Loucy (cell line): ENCODE measurements at regions not wholly inside any gene's neighbourhood (a gene's known extent, or its start where the extent isn't known, plus 50 kb on each side); places are given as distances from the start of the nearest gene placed in this dataset.

Experiments
- H2AFZ ChIP-seq: fragments of 200-600 bp; sonication (generic); 2 replicates; pipeline ENCODE4 v1.6.0; 2016; ENCODE audit warnings: antibody characterized with exemption, mild to moderate bottlenecking, low read length, moderate library complexity
- H3F3A ChIP-seq: fragments of 200-600 bp; 2 replicates; pipeline ENCODE4 v1.6.0; 2016; ENCODE audit warnings: antibody characterized with exemption, low read depth, mild to moderate bottlenecking
- H3K27me3 ChIP-seq: fragments of 200-600 bp; sonication (generic); 2 replicates; pipeline ENCODE4 v1.6.1; 2014; ENCODE audit warnings: low read length, mild to moderate bottlenecking; ENCODE audit not compliant: insufficient read depth, poor library complexity, severe bottlenecking
- H3K36me3 ChIP-seq: fragments of 200-600 bp; sonication (generic); 2 replicates; pipeline ENCODE4 v1.6.1; 2016; ENCODE audit warnings: low read length; ENCODE audit not compliant: insufficient read depth
- H3K4me1 ChIP-seq: fragments of 200-600 bp; sonication (generic); 2 replicates; pipeline ENCODE4 v1.5.1; 2014; ENCODE audit warnings: low read length, mild to moderate bottlenecking; ENCODE audit not compliant: insufficient read depth, poor library complexity, severe bottlenecking
- H3K4me2 ChIP-seq: fragments of 200-600 bp; sonication (generic); 2 replicates; pipeline ENCODE4 v1.6.0; 2014; ENCODE audit warnings: antibody characterized with exemption, low read length, low read depth, mild to moderate bottlenecking; ENCODE audit not compliant: poor library complexity, severe bottlenecking
- H3K4me3 ChIP-seq: fragments of 200-600 bp; sonication (generic); 2 replicates; pipeline ENCODE4 v1.5.1; 2014; ENCODE audit warnings: low read length, mild to moderate bottlenecking, mixed read lengths; ENCODE audit not compliant: poor library complexity, severe bottlenecking
- H3K79me2 ChIP-seq: fragments of 200-600 bp; sonication (generic); 2 replicates; pipeline ENCODE4 v1.6.1; 2014; ENCODE audit warnings: low read length; ENCODE audit not compliant: insufficient read depth
- H3K9ac ChIP-seq: fragments of 200-600 bp; sonication (generic); 2 replicates; pipeline ENCODE4 v1.6.0; 2014; ENCODE audit warnings: mild to moderate bottlenecking, low read depth, low read length, moderate library complexity; ENCODE audit not compliant: poor library complexity, severe bottlenecking
- H3K9me2 ChIP-seq: fragments of 200-600 bp; sonication (generic); replicated peaks from 2 replicates; pipeline ENCODE4 v1.6.1; 2016; ENCODE audit warnings: low read depth, low read length, mixed read lengths
- H3K9me3 ChIP-seq: fragments of 200-600 bp; sonication (generic); 2 replicates; pipeline ENCODE4 v1.6.1; 2014; ENCODE audit warnings: mild to moderate bottlenecking, antibody characterized with exemption, low read length, low read depth; ENCODE audit not compliant: insufficient read depth
- H4K20me1 ChIP-seq: fragments of 200-600 bp; sonication (generic); 2 replicates; pipeline ENCODE4 v1.6.0; 2014; ENCODE audit warnings: antibody characterized with exemption, low read length, mild to moderate bottlenecking; ENCODE audit not compliant: insufficient read depth, poor library complexity, severe bottlenecking
- CTCF ChIP-seq: fragments of 200-600 bp; sonication (generic); conservative IDR thresholded peaks from 2 replicates; pipeline ENCODE4 v1.5.1; 2014; ENCODE audit warnings: mild to moderate bottlenecking, antibody characterized with exemption, low read length
- EZH2phosphoT487 ChIP-seq: fragments of 200-600 bp; IDR thresholded peaks from 2 replicates; pipeline ENCODE4 v1.6.1; 2018; ENCODE audit warnings: antibody characterized with exemption, mild to moderate bottlenecking, moderate library complexity, borderline replicate concordance

DNA sequence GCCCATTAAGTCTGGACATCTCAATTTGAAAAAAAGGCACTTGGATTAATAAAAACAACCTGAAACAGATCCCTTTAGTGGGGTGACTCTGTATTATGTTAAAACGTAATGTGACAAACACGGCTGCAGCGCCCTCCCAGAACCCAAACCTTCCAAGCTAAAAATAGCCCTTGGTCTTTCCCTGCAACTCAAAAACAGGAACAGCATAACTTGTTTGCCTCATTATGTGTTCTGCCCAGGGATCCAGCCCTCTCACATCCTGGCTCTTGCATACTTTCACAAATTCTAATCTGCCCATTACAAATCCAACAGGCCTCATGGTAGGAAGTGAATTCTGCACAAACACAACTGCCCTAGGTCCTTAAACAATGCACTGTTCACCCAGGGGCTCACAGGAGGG lies 94.7 kb upstream of the GADD45A start:
- Histone ChIP-seq H3K9me2 (no peaks in the 10 kb centered on the region), H3K9me3 (no peaks in the 10 kb centered on the region), H3K4me3 (no peak overlapping the region), H3K79me2 (no peaks in the 10 kb centered on the region), H3F3A (no peaks in the 10 kb centered on the region), H3K4me2 (no peak overlapping the region), H2AFZ (no peak overlapping the region), H3K4me1 (no peaks in the 10 kb centered on the region), H4K20me1 (no peaks in the 10 kb centered on the region), H3K27me3 (no peaks in the 10 kb centered on the region), H3K36me3 (no peaks in the 10 kb centered on the region), H3K9ac (no peak overlapping the region)
- TF ChIP-seq EZH2phosphoT487 (no peak), CTCF (no peak)

DNA sequence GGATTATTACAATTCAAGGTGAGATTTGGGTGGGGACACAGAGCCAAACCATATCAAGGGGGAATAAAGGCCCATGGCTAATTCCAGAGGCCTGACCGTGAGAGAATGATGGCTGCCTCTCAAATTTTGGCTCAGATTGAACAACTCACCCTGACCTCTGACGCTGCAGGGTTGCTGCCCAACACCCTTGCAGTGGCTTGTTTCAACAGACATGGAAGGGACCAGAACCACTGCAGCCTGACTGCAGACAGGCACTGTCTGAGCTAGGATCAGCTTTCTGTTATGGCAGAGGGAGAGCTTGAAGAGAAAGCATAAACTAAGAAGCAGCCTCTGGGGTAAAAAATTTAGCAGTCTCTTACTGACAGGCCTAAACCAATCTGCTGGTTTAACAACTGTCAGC lies 90.2 kb upstream of the GADD45A start:
- TF ChIP-seq EZH2phosphoT487, result no peak
- no peak for TF ChIP-seq CTCF
- H2AFZ ChIP-seq, result no peak overlapping the region
- H3K36me3 ChIP-seq, result no peaks in the 10 kb centered on the region
- H3K4me2 ChIP-seq, result no peak overlapping the region
- H3K79me2 ChIP-seq, result no peaks in the 10 kb centered on the region
- no peaks in the 10 kb centered on the region for H3K9me2 ChIP-seq
- no peaks in the 10 kb centered on the region for H3K4me1 ChIP-seq
- H3K4me3 ChIP-seq, result no peak overlapping the region
- no peak overlapping the region for H3K9ac ChIP-seq
- no peaks in the 10 kb centered on the region for H3K9me3 ChIP-seq
- H3F3A ChIP-seq, result no peaks in the 10 kb centered on the region
- H3K27me3 ChIP-seq, result no peaks in the 10 kb centered on the region
- no peaks in the 10 kb centered on the region for H4K20me1 ChIP-seq

- Histone ChIP-seq H3F3A (no peaks in the 10 kb centered on the region), H3K36me3 (no peaks in the 10 kb centered on the region), H3K4me3 (no peak overlapping the region), H3K27me3 (no peaks in the 10 kb centered on the region), H4K20me1 (no peaks in the 10 kb centered on the region), H2AFZ (no peak overlapping the region), H3K4me2 (no peak overlapping the region), H3K4me1 (no peaks in the 10 kb centered on the region), H3K9ac (no peak overlapping the region), H3K9me2 (no peaks in the 10 kb centered on the region; the same call in 1 of the 2 replicates), H3K79me2 (no peaks in the 10 kb centered on the region), H3K9me3 (no peaks in the 10 kb centered on the region)
- no peak for TF ChIP-seq EZH2phosphoT487
- TF ChIP-seq CTCF, result no peak
Observed at GRCh38 chr1:67596674-67597073, 88.3 kb upstream of the GADD45A start.
